ENCODE measurements at regions not wholly inside any gene's neighbourhood (a gene's known extent, or its start where the extent isn't known, plus 50 kb on each side); places are given as distances from the start of the nearest gene placed in this dataset.

DNA sequence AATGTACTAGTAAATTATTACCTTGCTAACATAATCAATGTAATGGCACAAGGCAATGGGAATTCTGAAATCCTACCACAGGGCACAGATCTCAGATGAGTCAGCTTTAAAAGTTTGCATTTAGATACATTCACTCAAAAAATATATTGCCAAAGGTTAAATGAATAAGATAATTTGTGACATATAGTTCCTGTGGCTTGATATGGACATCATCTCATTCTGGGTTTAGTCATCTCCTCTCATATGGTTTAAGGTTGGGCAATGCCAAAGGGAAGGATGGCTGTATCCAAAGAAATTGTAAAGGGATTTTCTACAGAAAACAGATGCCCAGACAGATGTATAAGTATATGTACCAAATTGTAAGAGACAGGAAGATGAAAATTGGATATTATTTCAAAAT is 1065.0 kb downstream of the LRFN5 start:
- no peak for TF ChIP-seq MZF1 (tag by site-specific recombination; IDR thresholded peaks at IDR 0.05; ENCODE audit: borderline replicate concordance)
- TF ChIP-seq SP2 (tag by site-specific recombination; IDR thresholded peaks at IDR 0.05) = no peak
- TF ChIP-seq, protein P1, sequence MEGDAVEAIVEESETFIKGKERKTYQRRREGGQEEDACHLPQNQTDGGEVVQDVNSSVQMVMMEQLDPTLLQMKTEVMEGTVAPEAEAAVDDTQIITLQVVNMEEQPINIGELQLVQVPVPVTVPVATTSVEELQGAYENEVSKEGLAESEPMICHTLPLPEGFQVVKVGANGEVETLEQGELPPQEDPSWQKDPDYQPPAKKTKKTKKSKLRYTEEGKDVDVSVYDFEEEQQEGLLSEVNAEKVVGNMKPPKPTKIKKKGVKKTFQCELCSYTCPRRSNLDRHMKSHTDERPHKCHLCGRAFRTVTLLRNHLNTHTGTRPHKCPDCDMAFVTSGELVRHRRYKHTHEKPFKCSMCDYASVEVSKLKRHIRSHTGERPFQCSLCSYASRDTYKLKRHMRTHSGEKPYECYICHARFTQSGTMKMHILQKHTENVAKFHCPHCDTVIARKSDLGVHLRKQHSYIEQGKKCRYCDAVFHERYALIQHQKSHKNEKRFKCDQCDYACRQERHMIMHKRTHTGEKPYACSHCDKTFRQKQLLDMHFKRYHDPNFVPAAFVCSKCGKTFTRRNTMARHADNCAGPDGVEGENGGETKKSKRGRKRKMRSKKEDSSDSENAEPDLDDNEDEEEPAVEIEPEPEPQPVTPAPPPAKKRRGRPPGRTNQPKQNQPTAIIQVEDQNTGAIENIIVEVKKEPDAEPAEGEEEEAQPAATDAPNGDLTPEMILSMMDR (tag by site-specific recombination; IDR thresholded peaks at IDR 0.05) = no peak
- TF ChIP-seq, protein P2, sequence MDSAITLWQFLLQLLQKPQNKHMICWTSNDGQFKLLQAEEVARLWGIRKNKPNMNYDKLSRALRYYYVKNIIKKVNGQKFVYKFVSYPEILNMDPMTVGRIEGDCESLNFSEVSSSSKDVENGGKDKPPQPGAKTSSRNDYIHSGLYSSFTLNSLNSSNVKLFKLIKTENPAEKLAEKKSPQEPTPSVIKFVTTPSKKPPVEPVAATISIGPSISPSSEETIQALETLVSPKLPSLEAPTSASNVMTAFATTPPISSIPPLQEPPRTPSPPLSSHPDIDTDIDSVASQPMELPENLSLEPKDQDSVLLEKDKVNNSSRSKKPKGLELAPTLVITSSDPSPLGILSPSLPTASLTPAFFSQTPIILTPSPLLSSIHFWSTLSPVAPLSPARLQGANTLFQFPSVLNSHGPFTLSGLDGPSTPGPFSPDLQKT (IDR thresholded peaks at IDR 0.05; ENCODE audit: borderline replicate concordance, low read depth, low read length) = no peak

All from HEK293 (cell line).